ENCODE measurements at regions not wholly inside any gene's neighbourhood (a gene's known extent, or its start where the extent isn't known, plus 50 kb on each side); places are given as distances from the start of the nearest gene placed in this dataset.
A peak's percentile ranks its signal among the peaks of the same experiment; 100 is the strongest.

- peak; percentile 85 to 94 for DNase-seq
These were observed 160.8 kb upstream of the TLE3 start for GRCh38 chr15:70258369-70259027.

GRCh38 chr15:70257573-70258248 is 160.0 kb upstream of the TLE3 start:
- DNase-seq = peak; percentile 91 to 95

GRCh38 chr15:70257047-70257446 is 159.3 kb upstream of the TLE3 start:
- DNase-seq = no peak

- DNase-seq = no peak
These were observed 156.7 kb upstream of the TLE3 start for GRCh38 chr15:70254311-70254869.

GRCh38 chr15:70253461-70254156 is 155.9 kb upstream of the TLE3 start:
- DNase-seq = no peak

GRCh38 chr15:70252951-70253320 is 155.2 kb upstream of the TLE3 start:
- DNase-seq = no peak

- DNase-seq = no peak
These were observed 154.6 kb upstream of the TLE3 start for GRCh38 chr15:70252056-70252950.

GRCh38 chr15:70251246-70251990 is 153.7 kb upstream of the TLE3 start:
- DNase-seq = no peak

- no peak for DNase-seq
These were observed 152.8 kb upstream of the TLE3 start for GRCh38 chr15:70250208-70251201.

- DNase-seq = no peak
These were observed 151.9 kb upstream of the TLE3 start for GRCh38 chr15:70249616-70250015.

GRCh38 chr15:70248116-70249025 is 150.7 kb upstream of the TLE3 start:
- no peak for DNase-seq

GRCh38 chr15:70247281-70247680 is 149.6 kb upstream of the TLE3 start:
- DNase-seq = no peak

- peak in 1 of 2 donors; percentile 14 for DNase-seq
These were observed 149.0 kb upstream of the TLE3 start for GRCh38 chr15:70246623-70247220.

- DNase-seq = peak; percentile 91 to 95
These were observed 148.4 kb upstream of the TLE3 start for GRCh38 chr15:70245932-70246622.

GRCh38 chr15:70244978-70245542 is 147.3 kb upstream of the TLE3 start:
- DNase-seq = no peak

GRCh38 chr15:70243686-70244540 is 146.2 kb upstream of the TLE3 start:
- DNase-seq = no peak

All from inflammatory macrophage (primary cell).